NCI-H1105 (cell line): ENCODE measurements at regions not wholly inside any gene's neighbourhood (a gene's known extent, or its start where the extent isn't known, plus 50 kb on each side); places are given as distances from the start of the nearest gene placed in this dataset.

Experiments used
- DNase-seq: peaks from one replicate; lab custom pipeline; 2025; lab: John Stamatoyannopoulos, UW

- no peak for DNase-seq
Observed at GRCh38 chr1:17932164-17932563, 175.4 kb upstream of the IGSF21 start.

GRCh38 chr1:17933501-17933900 lies 174.1 kb upstream of the IGSF21 start:
- peak; percentile 47 for DNase-seq

GRCh38 chr1:17933971-17934370 lies 173.6 kb upstream of the IGSF21 start:
- peak; percentile 47 for DNase-seq

GRCh38 chr1:17935230-17935629 lies 172.4 kb upstream of the IGSF21 start:
- DNase-seq = no peak

GRCh38 chr1:17941431-17942189 lies 166.0 kb upstream of the IGSF21 start:
- no peak for DNase-seq

GRCh38 chr1:17943506-17943905 lies 164.1 kb upstream of the IGSF21 start:
- DNase-seq = no peak

GRCh38 chr1:17944646-17945045 lies 163.0 kb upstream of the IGSF21 start:
- no peak for DNase-seq

GRCh38 chr1:17946434-17946833 lies 161.2 kb upstream of the IGSF21 start:
- DNase-seq = no peak

GRCh38 chr1:17948594-17948993 lies 159.0 kb upstream of the IGSF21 start:
- peak; percentile 87 for DNase-seq

GRCh38 chr1:17949511-17949910 lies 158.1 kb upstream of the IGSF21 start:
- no peak for DNase-seq

GRCh38 chr1:17950728-17951127 lies 156.9 kb upstream of the IGSF21 start:
- no peak for DNase-seq

GRCh38 chr1:17952506-17952905 lies 155.1 kb upstream of the IGSF21 start:
- no peak for DNase-seq

- no peak for DNase-seq
Observed at GRCh38 chr1:17953921-17954320, 153.7 kb upstream of the IGSF21 start.

- DNase-seq = no peak
Observed at GRCh38 chr1:17955302-17956285, 152.0 kb upstream of the IGSF21 start.

- DNase-seq = peak; percentile 64
Observed at GRCh38 chr1:17957588-17958267, 149.9 kb upstream of the IGSF21 start.

- no peak for DNase-seq
Observed at GRCh38 chr1:17958704-17959103, 148.9 kb upstream of the IGSF21 start.

GRCh38 chr1:17963513-17963912 lies 144.1 kb upstream of the IGSF21 start:
- no peak for DNase-seq

- no peak for DNase-seq
Observed at GRCh38 chr1:17965515-17966100, 142.0 kb upstream of the IGSF21 start.

- no peak for DNase-seq
Observed at GRCh38 chr1:17966341-17966740, 141.3 kb upstream of the IGSF21 start.

GRCh38 chr1:17967623-17968255 lies 139.9 kb upstream of the IGSF21 start:
- DNase-seq = no peak

- no peak for DNase-seq
Observed at GRCh38 chr1:17970757-17971156, 136.8 kb upstream of the IGSF21 start.

- no peak for DNase-seq
Observed at GRCh38 chr1:17973694-17974093, 133.9 kb upstream of the IGSF21 start.
